GM23248 (cell line): ENCODE measurements at regions not wholly inside any gene's neighbourhood (a gene's known extent, or its start where the extent isn't known, plus 50 kb on each side); places are given as distances from the start of the nearest gene placed in this dataset.

Source experiments
- EZH2 ChIP-seq: fragments of 200-600 bp; sonication (generic); IDR thresholded peaks from 2 replicates; pipeline ENCODE4 v1.6.1; 2018; ENCODE audit warnings: antibody characterized with exemption, mild to moderate bottlenecking; ENCODE audit not compliant: insufficient read depth, poor library complexity, severe bottlenecking
- EZH2phosphoT487 ChIP-seq: fragments of 200-600 bp; sonication (generic); IDR thresholded peaks from 2 replicates; pipeline ENCODE4 v1.6.1; 2018; ENCODE audit warnings: antibody characterized with exemption, moderate library complexity, mild to moderate bottlenecking, low read depth; ENCODE audit not compliant: insufficient read depth

GRCh38 chr10:69685426-69685801 lies 55.4 kb downstream of the FAM241B start:
- TF ChIP-seq EZH2phosphoT487 (no peak), EZH2 (no peak)
